GM23248 (cell line): ENCODE measurements at regions not wholly inside any gene's neighbourhood (a gene's known extent, or its start where the extent isn't known, plus 50 kb on each side); places are given as distances from the start of the nearest gene placed in this dataset.

Experiments used
- EZH2 ChIP-seq: fragments of 200-600 bp; sonication (generic); IDR thresholded peaks from 2 replicates; pipeline ENCODE4 v1.6.1; 2018; ENCODE audit warnings: antibody characterized with exemption, mild to moderate bottlenecking; ENCODE audit not compliant: insufficient read depth, poor library complexity, severe bottlenecking
- EZH2phosphoT487 ChIP-seq: fragments of 200-600 bp; sonication (generic); IDR thresholded peaks from 2 replicates; pipeline ENCODE4 v1.6.1; 2018; ENCODE audit warnings: antibody characterized with exemption, moderate library complexity, mild to moderate bottlenecking, low read depth; ENCODE audit not compliant: insufficient read depth

- no peak for TF ChIP-seq EZH2
- TF ChIP-seq EZH2phosphoT487: no peak
Observed at GRCh38 chr13:40285634-40286033, 380.8 kb downstream of the FOXO1 start.
